Activated CD8-positive, alpha-beta memory T cell treated with anti-CD3 and anti-CD28 coated beads for 48 hours (primary cell): ENCODE measurements at regions not wholly inside any gene's neighbourhood (a gene's known extent, or its start where the extent isn't known, plus 50 kb on each side); places are given as distances from the start of the nearest gene placed in this dataset.

Experiments
- DNase-seq, 3 experiments: peaks; one replicate each; pipeline ENCODE4 v3.0.0-alpha.2; 2020; ENCODE audit warnings: low read depth in 2 of 3, low spot score in 2 of 3

DNA sequence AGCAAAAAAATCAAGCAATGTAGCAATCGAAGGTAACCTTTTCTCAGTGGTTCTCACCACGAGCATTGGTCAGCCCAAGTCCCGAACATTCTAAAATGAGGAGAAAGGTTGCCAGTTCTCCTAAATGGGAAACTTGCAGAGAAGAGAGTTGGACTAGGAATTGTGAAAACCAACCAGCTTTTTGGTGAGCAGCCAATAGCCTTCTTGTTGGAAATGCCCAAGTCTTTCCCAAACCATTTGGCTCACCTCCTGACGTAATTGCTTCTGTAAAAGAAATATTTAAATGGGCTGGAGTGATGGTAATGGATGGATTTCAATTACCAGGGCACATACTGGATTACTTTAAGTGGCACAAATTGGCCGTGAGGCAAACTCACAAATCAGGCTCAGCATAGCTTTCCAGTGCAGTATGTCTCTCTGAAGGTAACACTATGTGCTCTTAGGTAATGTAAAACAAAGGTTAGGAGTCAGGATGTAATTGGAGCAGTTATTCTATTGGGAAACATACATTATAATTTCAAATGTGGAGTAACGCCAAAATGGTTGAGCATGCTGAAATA is 423.2 kb downstream of the KLF5 start:
- DNase-seq = no peak

DNA sequence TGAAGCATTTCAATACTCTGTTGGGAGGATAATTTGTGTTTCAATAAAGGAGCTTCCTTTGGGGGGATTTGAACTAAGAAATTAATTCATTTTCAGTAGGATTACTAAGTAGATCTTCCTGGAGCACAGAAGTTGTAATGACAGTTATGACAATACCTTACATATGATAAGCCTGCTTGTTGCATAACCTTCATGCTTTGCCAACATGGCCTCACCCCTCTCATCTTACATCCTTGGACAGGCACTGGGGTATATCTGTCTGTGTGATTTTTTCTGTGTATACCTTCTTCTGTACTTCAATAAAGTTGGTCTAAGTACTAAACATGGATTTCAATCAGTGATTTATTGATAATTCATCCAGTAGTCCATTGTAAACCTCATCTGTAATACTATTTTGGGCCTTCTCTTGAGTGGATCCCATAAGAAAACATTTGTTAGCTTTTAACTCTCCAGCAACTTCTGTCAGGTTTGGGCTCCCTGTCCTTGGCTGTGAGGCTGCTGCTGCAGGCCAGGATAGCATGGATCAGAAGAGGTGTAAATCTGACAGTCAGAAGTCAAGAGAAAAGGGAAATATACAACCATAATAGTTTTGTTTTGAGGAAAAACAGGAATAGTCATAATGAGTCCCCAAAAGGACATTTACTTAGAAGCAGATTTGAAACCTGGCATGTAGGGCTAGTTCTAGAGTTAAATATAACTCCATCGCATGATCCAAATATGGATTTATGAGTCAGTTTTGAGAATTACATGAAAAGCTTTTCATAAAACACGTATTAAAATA is 422.2 kb downstream of the KLF5 start:
- no peak for DNase-seq

DNA sequence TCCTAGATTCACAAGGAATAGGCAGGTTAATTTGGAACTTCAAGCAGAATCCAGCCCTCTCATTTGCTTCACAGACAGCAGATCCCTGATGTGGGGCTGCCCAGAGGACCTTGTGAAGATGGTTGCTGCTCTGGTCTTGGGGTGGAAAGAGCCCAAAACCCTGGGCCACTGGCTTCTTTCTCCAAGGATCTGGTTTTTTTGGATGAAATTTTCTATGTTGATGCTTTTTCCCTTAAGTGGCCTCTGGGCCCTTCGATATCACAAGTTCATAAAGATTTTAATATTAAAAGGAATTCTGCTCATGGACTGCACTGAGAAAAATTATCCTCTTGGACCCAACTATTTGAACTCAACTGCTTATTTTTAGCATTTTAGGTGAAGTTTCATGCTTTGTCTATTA is 421.1 kb downstream of the KLF5 start:
- no peak for DNase-seq

- no peak for DNase-seq
These were observed 420.5 kb downstream of the KLF5 start for GRCh38 chr13:73479351-73479750.

DNA sequence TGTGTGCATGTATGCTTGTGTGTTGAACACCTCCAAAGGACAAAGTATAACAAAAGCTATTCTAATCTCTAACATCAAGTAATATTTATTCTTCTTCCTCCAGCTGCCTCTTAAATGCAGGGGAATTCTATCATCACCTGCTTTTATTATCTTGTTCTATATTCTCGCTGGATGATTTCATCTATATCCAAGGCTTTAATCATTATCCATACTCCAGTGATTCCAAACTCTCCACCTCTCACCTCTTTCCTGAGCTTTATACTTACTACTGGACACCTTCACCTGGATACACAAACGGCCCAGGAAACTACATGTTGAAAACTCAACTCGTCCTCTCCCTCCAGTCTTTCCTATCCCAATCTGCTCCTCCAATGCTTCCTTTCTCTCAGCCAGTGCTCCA is 418.6 kb downstream of the KLF5 start:
- no peak for DNase-seq

GRCh38 chr13:73473016-73473415 is 414.2 kb downstream of the KLF5 start:
- DNase-seq = no peak

GRCh38 chr13:73467125-73467524 is 408.3 kb downstream of the KLF5 start:
- no peak for DNase-seq

- no peak for DNase-seq
These were observed 407.8 kb downstream of the KLF5 start for GRCh38 chr13:73466561-73466960.

DNA sequence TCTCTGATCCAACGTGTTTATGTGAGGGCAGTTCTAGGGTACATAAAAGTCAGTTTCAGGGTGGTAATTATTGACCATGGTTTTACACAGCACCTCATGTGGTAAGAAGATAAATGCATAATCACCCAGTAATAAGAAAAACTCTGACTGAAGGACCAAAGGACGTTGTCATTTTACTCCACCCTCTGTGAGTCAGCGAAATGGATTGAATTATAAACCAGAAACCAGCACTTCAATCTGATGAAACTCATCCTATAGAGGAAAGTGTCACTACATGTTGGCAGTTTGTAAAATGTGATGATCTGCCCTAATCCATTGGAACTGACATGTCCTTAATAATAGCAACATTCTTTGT is 406.8 kb downstream of the KLF5 start:
- DNase-seq = no peak

DNA sequence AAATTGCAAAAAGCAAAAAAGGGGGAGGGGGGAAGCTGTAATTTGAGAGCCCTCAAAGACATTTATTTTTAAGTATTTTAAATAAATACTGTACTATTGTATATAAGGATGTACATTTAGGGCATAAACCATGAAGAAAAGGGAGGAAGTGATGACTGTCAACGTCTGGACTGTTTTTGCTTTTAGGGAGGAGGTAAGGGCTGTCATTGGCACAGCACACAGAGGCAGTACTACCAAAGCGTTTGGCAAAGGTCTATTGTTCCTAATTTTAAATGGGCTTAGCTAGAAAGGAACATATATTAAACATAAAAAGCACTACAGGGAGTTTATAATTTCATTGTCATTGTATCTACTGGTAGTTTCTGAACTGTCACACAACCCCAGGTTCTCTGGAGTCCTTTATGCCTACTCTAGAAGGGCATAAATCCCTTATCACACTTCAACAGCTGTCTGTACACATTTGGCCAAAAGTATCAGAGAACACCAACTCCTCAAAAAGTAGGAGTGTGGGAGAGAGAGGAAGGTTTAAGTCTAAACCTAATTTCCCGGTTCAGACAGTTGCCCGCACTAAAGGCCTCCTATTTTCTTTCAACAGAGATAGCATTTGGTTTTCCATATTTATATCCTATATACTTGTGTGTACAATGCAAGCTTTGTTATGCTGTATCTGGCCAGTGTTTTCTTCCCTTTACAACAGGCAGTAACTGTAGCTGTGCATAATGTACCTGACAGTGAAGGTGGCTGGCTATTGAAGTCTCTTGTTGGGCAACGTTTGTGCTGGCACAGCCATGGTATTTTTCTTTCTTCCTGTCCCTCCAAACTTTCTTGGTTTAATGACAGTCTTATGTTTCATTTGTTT is 406.2 kb downstream of the KLF5 start:
- no peak for DNase-seq

DNA sequence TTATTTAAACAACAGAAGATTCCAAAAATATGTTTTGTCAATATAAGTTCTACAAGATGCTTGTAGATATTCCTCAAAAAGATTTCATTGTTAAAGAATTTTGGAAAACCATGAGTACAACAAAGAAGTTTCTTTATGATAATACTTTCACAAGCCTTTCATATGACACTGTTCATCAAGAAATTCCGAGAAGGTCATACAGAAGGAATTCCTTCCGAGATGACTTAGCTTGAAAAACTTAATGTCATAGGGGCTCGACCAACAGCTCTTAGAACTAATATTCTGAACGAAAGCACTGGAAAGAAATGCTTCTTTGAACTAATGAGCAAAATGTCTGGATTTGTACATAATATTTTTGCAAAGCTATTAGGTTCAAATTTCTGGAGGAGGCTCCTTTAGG is 403.4 kb downstream of the KLF5 start:
- no peak for DNase-seq

DNA sequence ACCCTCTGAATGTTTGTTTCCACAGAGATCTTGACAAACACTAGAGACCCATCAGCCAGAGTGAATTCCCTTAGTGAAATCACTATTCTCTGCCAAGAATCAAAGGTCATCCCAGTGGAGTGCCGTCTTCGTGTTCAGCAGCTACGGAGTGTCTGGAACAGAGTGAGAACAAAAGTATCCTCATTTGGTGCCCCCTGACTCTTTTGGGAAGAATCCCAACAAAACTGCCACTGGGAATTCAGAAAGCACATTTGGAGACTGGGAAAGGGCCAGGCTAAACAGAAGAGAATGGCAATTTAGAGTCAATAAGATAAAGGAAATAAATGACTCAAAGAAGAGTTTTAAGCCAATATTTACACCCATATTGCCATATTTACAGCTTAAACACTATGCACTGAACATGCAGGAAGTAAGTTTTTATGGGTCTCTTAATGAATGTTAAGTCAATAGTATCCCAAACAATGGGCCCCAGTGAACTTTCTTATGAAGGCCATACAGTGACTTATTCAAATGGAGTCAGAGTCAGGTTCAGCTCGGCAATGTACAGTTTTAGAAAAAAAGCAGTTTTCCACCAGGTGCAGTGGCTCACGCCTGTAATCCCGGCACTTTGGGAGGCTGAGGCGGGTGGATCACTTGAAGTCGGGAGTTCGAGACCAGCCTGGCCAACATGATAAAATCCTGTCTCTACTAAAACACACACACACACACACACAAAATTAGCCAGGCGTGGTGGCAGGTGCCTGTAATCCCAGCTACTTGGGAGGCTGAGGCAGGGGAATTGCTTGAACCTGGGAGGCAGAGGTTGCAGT is 392.6 kb downstream of the KLF5 start:
- no peak for DNase-seq

DNA sequence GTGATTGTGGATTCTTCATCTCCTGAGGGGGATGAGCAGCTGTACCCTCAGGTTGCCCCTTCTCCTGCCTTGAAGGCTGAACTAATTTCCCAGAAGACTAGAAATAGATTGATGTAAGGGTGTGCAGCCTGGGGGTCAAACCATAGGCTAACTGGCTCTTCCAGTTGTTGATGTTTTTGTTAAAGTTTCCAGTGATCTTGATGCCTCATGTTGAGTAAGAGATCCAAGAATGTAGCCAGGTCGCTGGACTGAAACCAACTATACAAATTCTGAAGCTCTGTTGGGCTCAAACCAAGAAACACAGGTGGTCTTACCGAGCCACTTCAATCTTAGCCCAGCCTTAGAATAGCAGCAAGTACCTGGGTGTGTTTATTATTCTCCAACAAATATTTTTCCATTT is 391.8 kb downstream of the KLF5 start:
- DNase-seq = no peak

GRCh38 chr13:73449252-73449651 is 390.4 kb downstream of the KLF5 start:
- DNase-seq = no peak

DNA sequence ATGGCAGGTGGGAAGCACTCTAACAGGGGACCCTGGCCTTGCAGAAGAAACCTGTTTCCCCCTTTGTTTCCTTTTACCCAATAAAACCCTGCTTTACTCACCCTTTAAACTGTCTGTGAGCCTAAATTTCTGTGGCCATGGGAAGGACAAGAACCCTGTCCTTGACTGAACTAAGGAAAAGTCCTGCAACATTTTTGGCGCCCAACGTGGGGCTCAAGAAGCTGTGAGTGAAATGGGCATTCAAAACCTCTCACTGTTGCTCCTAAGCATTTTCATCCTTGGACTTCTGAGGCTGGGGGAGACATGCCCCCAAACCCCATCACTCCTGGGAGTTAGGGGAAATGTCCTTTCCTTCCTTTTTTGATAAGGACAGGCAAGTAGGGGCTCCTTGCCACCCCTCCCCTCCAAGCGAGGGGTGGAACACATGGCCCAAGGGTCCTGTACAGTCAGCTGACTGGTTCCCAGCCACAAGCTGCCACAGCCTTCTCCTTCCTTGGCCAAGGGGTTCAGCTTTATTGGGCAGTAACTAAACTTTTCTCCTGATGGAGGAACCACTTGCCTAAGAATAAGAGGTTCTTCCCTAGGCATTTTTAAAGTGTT is 381.6 kb downstream of the KLF5 start:
- no peak for DNase-seq

DNA sequence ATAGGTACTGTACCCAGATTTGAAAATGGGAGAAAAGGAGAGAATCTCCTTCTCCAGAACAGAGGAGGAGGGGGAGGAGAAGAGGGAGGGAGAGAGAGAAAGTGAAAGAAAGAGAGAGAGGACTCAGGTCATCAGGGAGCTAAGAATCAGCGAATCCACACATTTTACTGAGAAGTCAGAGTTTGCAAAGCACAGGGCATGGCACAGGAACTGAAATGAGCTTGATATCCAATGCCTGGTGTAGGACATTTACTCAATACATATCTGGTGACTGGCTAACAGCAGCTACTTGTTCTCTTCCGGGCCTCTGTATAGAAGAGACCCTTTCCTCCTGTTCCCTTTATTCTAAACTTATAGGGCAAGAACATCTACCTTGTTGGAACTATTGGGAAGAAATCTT is 375.1 kb downstream of the KLF5 start:
- DNase-seq = no peak

DNA sequence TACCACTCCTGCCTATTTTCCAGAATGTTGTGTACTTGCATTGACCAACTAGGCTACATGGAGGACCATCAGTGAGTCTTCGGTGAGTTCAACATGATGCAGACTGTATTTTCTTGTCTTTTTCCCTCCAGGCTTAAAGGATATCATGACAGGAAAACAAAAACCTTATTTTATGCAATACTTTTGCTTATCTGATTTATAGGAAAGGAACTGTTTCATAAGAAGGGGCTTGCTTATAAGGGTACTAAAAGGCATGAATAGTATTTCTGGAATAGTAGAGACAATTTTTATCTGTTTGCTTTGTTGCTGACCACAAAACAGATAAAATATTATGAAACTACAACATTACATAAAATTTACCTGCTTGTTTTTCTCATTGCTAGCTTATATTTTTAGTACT is 374.7 kb downstream of the KLF5 start:
- no peak for DNase-seq

DNA sequence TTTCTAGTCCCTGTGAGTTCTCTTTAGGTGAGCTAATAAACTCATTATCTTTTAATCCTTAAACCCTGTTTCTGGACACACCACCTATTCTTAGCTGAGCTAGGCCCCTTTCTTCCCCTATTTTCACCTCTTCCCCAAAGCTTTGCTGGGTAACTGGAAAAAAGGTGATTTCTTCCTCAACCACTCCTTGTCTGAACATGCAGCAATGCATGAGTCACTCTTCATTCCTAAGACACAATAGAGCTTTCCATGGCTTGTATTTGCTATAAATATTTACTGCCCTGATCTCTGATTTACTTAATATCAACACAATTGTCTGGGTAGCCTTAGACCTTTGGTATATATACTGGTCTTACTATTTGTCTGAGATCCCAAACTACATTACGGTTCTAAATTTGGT is 370.9 kb downstream of the KLF5 start:
- no peak for DNase-seq

- DNase-seq = no peak
These were observed 369.9 kb downstream of the KLF5 start for GRCh38 chr13:73428706-73429105.

GRCh38 chr13:73428137-73428536 is 369.3 kb downstream of the KLF5 start:
- DNase-seq = no peak

DNA sequence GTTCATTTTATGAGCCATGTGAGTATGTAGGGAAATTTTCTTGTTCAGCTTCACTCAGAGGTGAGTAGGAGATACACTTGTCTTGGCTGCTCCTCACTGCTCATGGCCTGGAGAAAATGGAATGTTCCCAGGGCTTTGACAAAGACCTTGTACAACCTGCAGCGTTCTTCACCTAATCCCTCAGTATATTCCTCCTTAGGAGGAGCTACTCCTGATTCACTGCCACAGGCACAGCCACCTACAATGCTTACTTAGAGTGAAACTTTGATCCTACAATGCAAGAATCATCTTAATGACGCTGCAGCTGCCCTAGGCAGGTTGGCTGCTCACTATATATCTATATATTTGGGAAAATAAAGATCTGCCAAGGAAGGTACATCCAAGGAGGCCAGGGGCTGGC is 364.2 kb downstream of the KLF5 start:
- DNase-seq = no peak
